GM19455 (cell line): ENCODE measurements at regions not wholly inside any gene's neighbourhood (a gene's known extent, or its start where the extent isn't known, plus 50 kb on each side); places are given as distances from the start of the nearest gene placed in this dataset.

ENCODE experiments used
- ATAC-seq: cut with Tn5 transposase; IDR thresholded peaks from one replicate; pipeline ENCODE4 v1.9.1; 2021; ENCODE audit not compliant: unreplicated experiment

DNA sequence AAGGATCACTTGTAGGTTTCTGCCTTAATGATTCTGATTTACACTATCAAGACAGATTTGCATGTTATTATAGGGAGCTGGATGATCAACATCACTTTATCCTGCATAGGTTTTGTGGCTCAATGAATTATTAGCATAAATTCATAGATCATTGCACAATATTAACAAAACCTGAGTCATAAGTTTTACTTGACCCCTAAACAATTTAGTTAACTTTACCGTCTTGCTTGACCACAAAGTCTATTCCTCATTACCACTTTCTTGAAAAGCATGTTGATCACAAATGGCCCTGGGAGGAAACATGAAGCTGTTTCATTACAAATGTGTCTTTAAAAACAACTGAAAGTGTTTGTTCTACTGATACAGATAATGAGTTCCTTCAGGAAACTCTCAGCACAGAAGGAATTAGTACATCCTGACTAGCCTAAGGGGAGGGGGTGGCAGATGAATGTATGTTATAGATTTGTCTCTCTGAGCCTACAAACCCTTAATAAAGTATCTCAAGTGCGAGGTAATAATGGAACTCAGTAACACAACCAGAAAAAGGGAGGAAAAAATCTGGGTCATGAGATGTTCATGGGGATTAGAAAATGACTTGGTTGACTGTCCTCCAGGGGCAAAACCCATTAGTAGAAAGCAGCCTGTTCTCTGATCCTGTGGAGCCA lies 303.4 kb downstream of the PIK3C3 start:
- ATAC-seq, result no peak

DNA sequence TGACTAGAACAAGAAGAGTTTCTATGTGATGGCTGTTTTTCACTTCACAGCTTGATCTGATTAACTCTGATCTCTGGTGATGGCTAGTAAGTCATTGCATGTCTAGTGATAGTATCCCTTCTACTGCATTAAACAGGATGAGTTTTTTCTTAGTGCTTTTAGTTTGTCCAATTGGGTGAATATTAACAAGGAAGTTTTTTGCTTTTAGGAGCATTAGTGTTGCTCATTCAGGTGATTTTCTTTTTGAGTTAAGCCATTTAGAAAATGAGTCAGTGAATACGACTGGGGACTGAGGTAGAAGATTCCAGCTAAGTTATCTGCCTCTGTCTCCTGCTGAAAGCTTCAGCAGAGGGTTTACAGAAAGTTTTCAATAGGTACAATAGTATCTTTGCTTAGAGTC lies 306.7 kb downstream of the PIK3C3 start:
- ATAC-seq, result no peak

DNA sequence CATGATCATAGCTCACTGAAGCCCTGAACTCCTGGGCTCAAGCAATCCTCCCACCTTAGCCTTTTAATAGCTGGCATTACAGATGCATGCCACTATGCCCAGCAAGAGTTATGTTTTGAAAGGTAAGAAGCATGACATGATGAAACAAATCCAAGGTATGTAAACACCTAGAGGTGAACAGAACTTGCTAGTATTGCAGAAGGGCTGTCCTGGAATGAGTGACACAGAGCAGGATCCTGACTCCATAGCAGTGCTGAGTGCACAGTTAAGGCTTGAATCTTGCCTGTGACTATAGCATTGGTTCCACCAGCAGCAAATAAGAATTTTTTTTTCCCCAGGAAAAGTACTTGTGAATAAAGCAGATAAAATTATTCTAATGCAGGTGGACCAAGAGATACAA lies 309.5 kb downstream of the PIK3C3 start:
- no peak for ATAC-seq

DNA sequence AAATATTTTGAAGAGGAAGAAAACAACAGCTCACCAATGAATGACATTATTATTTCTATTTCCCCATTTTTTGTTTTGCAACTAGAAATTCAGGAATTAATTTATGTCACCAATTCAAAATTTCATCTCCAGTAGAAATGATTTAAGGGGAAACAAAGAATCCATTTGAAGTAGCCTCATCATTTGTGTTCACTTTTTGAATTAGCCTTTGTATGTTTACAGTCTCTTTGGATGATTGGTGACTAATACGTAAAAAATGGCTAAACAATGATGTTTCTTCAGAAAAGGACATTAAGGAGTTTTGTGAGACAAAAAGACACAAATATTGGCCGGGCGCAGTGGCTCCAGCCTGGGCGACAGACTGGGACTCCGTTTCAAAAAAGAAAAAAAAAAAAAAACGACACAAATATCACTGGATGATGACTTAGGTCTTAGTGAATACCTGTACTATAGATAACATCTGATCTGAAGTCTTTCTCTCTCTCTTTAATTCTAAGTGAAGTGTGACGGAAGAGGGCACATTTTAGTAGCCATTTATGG lies 313.2 kb downstream of the PIK3C3 start:
- ATAC-seq, result no peak

DNA sequence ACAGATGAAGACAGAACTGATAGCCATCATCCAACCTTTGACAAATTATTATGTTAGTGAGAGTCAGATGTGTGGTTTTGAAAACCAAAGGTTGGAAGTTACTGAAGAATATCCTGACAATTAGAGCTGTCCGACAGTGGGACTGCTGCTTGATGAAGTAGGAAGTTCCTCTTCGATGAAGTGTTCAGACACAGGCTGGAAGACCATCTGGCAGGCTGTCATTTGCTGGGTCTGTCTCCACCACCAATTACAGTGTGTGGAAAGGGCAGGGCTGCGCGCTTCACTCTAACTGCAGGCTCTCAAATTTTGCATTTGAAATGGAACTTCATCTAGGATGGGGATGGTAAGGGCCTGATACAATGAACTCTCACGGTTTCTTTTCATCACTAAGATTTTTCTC lies 313.8 kb downstream of the PIK3C3 start:
- ATAC-seq, result no peak

DNA sequence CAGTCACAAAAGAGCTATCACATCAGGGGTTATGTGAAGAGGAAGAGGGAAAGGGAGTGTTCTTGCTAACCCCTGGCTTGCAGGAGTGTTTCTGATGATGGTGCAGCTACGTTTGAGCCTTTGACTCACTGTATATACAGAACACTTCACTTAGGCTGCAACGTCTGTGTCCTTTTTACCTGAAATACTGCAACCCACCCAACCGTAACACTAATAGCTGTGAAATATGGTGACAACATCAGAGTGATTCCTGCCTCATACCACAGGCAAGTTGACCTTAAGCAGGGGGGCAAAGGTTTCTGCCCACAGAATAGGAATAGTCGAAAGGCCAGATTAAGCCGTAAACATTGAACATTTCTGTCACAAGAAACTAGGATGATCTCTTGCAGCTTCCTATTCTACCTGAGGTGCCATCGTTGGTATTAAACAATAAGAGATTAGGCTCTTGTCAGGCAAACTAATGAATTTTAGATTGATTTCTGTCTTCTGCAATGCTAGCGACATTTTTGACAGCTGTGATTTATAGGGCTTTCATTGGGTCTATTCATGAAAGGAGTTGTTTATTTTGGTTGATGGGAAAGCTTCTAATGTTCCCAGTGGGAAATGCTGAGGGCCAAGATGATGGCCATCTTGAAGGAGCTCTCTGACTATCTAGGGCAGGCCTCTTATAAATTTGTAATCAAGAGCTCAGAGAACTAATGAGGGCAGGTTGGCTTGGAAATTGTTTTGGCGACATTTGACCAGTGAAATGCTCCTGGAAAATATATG lies 316.8 kb downstream of the PIK3C3 start:
- no peak for ATAC-seq

DNA sequence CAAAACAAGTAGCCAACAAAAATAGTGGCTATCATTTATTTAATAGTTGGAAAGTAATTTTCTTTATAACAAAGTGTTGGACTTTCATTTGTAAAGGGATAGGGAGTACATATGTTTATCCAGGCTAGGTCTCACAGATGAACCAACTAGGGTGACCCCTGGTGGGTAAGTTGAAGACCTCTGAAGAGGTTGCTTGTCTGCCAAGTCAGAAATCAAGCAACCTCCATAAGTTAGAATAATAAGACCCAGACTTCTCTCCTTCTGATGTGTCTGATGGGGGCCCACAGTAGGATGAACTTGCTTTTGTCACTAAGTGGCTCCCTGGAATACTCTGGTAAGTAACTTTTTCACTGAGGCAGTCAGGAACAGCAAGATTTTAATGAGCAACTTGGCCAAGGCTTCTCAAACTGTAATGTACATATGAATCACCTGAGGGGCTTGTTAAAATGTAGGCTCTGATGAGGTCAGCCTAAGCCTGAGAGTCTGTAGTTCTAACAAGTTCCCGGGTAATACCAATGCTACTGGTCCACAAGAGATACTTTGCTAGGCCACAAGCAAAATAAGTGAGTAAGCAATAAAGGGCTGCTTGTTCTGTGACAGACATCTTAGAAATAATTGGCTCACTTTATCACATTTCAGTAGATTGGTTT lies 319.6 kb downstream of the PIK3C3 start:
- no peak for ATAC-seq

DNA sequence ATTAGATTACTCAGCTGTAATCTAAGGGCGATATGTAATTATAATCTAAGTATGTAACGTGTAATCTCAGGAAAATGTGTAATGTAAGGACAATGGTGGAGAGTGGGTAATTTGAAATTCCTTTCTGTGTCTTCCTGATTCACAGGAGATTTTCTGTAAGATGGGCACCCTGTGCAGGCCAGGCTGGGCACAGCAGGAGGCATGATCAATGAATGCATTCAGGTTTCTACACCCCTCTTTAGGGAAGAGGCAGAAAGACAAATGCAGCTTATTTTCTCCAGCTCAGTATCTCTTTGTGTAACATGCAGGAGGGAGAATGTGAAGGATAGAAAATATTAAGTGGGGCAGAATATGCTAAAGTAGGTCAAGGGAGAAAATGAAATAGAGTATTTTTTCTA lies 320.1 kb downstream of the PIK3C3 start:
- no peak for ATAC-seq

DNA sequence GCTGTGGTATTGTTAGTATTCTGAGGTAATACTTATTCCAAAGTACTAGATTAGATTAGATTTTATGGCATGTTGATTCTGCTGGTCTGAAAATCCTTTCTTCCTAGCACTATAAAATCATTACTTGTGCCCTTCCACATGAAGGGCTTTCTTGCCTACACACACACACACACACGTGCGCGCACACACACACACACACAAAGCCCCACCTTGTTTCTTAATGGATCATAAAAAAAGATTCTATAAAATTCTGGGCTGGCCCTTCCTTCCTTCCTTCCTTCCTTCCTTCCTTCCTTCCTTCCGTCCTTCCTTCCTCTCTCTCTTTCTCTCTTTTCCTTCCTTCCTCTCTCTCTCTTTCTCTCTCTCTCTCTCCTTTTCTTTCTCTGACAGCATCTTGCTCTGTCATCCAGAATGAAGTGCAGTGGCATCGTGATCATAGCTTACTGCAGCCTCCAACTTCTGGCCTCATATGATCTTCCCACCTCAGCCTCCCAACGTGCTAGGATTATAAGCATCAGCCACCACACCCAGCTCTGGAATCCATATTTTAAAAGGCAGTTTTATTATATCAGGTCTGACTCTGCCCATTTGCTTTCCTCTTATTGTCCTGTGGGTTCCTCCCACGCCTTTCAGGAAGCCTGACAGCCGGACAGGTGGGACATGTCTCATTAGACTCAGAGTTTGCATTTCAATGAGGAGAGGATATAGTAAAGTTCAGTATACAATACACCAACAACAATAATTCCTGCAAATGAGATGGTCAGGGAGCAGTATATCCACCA lies 321.1 kb downstream of the PIK3C3 start:
- ATAC-seq, result no peak

DNA sequence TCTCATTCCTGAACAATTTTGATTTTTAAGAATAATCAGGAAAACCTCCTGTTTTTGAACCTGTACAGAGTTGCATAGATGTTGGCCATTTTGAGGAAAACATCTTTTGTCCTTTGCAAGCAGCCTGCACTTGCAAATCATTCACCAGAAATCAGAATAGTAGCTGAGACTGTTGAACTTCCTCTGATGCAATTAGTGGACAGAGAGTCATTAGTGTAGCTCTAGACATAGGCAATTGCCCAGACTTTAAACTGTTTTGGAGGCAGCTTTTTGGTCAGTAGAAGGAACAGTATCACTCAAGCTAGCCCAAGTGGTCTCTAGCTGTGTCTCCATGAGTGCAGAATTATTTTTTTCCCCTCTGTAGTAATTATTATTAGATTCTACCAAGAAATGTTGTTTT lies 326.1 kb downstream of the PIK3C3 start:
- no peak for ATAC-seq

DNA sequence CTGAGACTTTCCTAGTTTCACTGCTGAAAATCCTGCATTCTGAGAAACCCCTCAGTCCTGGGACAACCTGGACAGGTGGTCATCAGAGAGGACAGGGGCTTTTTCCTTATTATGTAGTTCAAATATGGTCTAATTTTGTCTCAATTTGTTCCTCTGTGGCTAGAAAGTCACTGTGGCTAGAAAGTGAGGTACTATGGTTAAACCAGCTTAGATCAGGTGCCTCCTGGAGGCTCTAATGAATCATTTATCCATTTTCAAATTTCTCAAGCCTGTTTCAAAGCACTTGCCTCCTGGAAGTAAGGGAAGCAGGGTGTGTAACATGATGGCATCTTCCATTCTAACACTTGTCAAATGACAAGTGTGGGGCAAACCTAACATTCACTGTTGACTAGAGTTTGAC lies 326.8 kb downstream of the PIK3C3 start:
- ATAC-seq, result no peak

DNA sequence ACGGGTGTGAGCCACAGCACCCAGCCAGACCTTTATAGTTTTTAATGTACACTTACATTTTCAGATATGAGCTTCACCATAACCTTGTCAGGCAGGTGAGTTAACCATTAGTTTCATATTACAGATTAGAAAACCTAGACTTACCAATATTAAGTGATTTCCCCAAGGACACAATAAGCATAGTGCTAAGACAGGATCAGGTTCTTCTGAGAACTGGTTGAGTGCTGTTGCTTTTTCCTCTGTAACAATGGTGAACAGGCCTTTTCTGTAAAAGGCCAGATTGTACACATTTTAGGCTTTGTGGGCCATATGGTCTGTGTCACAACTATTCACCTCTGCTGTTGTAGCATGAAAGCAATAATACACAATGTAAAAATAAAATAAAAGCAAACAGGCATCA lies 332.0 kb downstream of the PIK3C3 start:
- ATAC-seq, result no peak

DNA sequence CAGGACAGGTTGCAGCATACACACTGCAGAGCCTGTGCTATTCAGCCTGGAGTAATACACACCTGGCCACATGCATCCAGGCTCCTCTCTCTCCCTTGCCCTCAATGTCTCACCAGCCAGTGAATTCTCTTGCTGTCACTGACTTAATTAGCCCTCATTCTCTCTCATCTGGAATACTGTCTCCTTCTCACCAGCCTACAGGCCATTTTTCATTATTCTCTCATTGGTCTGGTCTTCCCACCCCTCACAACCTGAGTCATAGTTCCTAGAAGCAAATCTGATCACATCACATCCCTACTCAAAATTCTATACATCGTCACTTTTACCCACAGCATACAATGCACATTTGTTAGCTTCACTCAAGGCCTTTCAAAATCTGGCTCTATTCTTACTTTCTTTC lies 333.1 kb downstream of the PIK3C3 start:
- no peak for ATAC-seq

DNA sequence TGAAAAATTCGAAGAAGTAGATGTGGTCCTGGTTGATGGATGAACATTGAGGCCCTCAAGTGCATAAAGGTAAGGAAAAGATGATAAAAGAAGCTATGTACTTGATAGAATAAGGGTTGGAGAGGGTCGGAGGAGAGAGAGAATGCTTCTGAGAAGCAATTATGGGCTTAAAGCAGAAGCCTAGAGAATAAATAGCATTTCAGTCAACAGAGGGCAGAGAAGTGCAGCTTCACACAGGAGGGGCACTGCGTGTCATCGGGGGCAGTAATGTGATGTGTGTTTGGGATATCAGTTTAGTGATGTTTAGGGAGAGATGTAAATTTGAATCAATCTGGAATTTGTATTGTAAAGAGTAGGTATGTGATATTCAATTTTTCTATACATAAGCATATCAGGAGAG lies 334.5 kb downstream of the PIK3C3 start:
- ATAC-seq, result no peak

DNA sequence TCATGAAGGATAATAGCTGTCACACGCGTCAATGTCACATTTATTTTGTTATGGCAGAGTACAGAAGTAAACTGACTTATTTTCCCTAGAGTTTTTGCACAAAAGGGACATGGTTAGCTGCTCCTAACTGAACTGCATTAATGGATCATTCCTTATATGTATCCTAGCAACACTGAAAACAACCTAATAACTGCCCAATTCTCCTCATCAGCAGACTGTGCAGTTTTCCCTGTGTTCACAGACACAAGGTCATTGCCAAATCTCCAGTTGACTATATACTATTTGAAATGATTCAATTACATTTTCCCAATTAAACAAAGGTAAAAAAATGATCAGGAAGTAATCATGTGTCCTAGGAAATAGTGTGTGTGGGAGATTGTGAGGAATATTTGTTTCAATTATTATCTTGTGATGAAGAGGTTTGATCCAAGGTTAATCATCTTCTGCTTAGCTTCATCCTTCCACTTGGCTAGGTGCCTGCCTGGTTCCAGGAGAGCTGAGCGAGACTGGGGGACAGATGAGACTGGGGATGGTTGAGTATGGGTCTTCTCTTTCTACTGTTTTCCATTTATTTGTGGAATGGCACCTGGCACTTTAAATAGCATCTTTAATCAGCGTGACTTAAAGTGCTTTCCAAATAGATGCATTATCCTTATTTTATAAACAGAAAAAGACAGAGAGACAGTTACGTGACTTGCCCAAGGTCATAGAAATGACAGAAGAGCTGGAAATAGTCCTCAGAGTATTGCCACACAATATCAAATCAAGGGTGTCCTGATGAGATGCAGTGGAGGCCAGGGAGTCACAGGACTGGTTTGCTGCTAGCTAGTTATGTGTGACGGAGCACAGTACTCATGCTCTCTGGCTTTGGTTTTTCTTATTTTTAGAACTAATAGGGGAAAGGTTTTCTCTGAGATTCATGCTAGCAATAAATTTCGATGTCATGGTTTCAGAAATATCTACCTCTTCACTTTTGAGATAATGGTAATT lies 335.6 kb downstream of the PIK3C3 start:
- no peak for ATAC-seq

DNA sequence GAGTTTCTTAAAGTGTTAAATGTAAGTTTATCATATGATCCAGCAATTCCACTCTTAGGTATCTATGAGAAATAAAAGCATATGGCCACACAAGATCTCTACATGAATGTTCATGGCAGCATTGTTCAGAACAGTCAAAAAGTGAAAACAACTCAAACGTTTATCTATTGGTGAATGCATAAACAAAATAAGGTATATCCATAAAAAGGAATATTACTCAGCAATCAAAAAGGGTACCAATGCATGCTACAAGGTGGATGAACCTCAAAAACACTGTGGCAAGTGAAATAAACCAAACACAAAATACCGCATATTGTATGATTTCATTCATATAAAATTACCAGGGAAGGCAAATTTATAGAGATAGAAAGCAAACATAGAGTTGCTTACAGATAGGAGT lies 337.6 kb downstream of the PIK3C3 start:
- ATAC-seq, result no peak

DNA sequence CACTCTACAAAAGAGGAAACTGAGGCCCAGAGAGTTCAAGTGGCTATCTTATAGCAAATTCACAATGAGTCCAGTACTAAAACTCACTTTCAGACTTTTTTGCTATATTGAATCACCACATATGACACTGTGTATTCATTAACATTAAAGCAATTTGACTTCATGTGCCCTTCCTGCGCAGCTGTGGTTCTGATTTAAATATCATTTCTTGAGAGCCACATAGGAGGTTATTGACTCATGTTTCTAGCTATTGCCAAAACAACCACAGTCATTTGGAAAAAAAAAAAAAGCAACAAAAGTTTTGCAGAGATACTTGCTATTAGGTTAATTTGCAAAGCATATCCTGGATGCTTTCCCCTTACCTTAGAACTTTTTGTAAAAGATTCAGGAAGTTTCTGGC lies 341.2 kb downstream of the PIK3C3 start:
- no peak for ATAC-seq

DNA sequence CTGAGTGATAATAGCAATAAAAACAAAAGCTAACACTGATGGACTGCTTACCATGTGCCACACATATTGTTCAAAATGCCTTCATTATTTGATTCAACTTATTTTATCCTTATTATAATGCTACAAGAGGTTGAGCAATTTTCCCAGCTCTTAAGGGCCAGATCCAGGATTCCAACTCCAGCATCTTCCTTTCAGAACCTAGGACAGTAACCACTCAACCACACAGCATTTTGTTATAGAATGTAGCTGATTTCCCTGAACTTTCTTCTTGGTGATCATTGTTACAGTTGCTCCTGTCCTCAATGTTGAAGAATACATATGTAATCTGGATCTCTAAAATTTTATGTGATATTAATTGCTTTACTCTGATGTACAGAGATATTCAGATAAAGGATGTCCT lies 341.7 kb downstream of the PIK3C3 start:
- ATAC-seq, result no peak

DNA sequence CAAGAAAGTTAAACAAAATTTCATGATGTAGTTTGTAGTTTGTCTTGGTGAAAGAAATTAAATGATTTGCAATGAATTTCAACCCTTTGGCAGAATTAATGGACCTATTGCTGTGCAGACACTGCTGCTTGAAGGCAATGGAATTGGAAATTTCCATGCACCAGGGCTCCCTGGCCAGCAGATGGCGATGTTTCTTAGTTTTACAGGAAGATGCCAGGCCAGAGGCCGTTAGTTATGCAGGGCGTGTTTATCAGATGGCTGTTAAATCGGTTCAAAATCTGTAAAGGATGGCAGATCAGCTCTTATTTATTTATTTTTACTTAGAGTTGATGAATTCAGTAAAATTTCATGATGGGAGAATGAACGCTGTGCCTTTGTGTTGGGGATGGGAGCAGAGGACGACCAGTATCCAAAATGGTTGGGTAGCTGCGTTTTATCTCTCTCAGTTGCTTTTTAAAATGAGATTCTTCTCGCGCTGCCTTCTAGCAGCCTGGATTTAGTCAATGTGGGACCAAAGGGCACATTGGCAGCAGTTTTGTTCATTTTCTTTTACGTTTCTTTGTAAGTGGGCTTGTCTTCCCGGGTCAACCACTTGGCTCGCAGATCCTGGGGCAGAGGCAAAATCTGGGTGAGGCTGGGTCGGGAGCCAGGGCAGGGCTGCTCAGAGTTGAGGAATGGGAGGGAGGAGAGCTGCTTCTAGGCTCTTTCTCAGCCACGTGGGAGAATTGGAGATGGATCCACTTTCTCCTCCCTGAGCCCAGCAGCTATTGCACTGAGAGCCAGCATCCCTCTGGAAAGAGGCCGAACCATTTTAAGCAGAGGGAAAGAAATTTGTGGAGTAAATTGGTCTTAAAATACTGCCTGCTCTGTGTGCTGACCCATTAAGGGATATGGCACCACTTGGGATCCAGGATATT lies 344.0 kb downstream of the PIK3C3 start:
- peak; percentile 98 for ATAC-seq
